IPS-20b (cell line): ENCODE measurements at regions not wholly inside any gene's neighbourhood (a gene's known extent, or its start where the extent isn't known, plus 50 kb on each side); places are given as distances from the start of the nearest gene placed in this dataset.
"Not testable (repeated sequence)": the region's sequence is repeated elsewhere in the genome, so short reads cannot be mapped to it uniquely, and the experiment has no call there.

Experiments used
- H3K27ac ChIP-seq: one replicate; pipeline ENCODE4 v1.5.1; 2013; ENCODE audit warnings: low read length
- H3K27me3 ChIP-seq: 2 replicates; pipeline ENCODE4 v1.6.1; 2013; ENCODE audit warnings: mild to moderate bottlenecking, low read length, inconsistent platforms; ENCODE audit not compliant: insufficient read depth
- H3K36me3 ChIP-seq: 2 replicates; pipeline ENCODE4 v1.6.1; 2013; ENCODE audit warnings: low read depth, mild to moderate bottlenecking, inconsistent platforms, low read length, moderate library complexity; ENCODE audit not compliant: insufficient read depth
- H3K4me1 ChIP-seq: 2 replicates; pipeline ENCODE4 v1.6.1; 2013; ENCODE audit warnings: mild to moderate bottlenecking, control low read depth, inconsistent platforms, low read length, moderate library complexity; ENCODE audit not compliant: insufficient read depth
- H3K4me3 ChIP-seq: 2 replicates; pipeline ENCODE4 v1.5.1; 2013; ENCODE audit warnings: mild to moderate bottlenecking, low read length, inconsistent platforms
- H3K9ac ChIP-seq: 2 replicates; pipeline ENCODE4 v1.6.1; 2013; ENCODE audit warnings: low read depth, mild to moderate bottlenecking, inconsistent platforms, low read length, moderate library complexity
- H3K9me3 ChIP-seq: 2 replicates; pipeline ENCODE4 v1.6.1; 2013; ENCODE audit warnings: mild to moderate bottlenecking, low read depth, low read length, inconsistent platforms; ENCODE audit not compliant: insufficient read depth

DNA sequence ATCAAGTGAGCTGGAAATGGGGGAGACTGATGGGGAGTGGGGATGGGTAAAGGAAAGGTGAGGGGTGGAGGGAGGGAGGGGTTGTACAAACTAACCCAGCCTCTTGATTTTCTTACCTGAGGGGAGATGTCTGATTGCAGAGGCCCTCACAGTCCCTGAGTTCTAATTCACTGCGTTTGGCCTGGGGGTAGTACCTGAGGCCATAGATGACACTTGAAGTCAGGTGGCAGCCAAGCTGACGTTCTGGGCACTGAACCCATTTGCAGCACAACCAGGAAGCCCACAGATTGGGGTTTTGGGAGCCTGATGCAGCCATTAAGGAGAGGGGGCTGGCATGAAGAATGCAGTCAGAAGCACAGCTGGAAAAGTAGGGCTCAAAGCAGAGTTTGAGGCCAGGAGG, 153.8 kb upstream of the DTNBP1 start:
- no peak overlapping the region for H3K4me3 ChIP-seq

DNA sequence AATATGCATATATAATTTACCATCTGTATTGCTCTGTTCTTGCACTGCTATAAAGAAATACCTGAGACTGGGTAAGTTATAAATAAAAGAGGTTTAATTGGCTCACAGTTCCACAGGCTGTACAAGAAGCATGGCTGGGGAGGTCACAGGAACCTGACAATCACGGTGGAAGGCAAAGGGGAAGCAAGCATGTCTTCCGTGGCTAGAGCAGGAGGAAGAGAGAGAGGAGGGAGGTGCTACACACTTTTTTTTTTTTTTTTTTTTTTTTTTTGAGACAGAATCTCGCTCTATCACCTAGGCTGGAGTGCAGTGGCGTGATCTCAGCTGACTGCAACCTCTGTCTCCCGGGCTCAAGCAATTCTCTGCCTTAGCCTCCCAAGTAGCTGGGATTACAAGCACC, 150.9 kb upstream of the DTNBP1 start:
- H3K4me1 ChIP-seq, H3K4me3 ChIP-seq, H3K9me3 ChIP-seq, H3K9ac ChIP-seq, H3K36me3 ChIP-seq, H3K27me3 ChIP-seq, H3K27ac ChIP-seq: not testable (repeated sequence)

More for the DNA sequence above, 153.8 kb upstream of the DTNBP1 start:
- H3K9me3 ChIP-seq = no peaks in the 10 kb centered on the region
- H3K36me3 ChIP-seq = no peaks in the 10 kb centered on the region
- H3K27ac ChIP-seq = no peak overlapping the region
- H3K27me3 ChIP-seq = no peaks in the 10 kb centered on the region
- H3K9ac ChIP-seq = no peak overlapping the region
- H3K4me1 ChIP-seq = peaks cover 9% of the 10 kb centered on the region; the same call in 1 of the 2 replicates

GRCh38 chr6:15811107-15811506, 148.3 kb upstream of the DTNBP1 start:
- Histone ChIP-seq H3K27ac (no peak overlapping the region), H3K4me1 (peaks cover 4% of the 10 kb centered on the region; the same call in 1 of the 2 replicates), H3K36me3 (no peaks in the 10 kb centered on the region), H3K9ac (no peak overlapping the region), H3K27me3 (no peaks in the 10 kb centered on the region), H3K4me3 (no peak overlapping the region), H3K9me3 (no peaks in the 10 kb centered on the region)

DNA sequence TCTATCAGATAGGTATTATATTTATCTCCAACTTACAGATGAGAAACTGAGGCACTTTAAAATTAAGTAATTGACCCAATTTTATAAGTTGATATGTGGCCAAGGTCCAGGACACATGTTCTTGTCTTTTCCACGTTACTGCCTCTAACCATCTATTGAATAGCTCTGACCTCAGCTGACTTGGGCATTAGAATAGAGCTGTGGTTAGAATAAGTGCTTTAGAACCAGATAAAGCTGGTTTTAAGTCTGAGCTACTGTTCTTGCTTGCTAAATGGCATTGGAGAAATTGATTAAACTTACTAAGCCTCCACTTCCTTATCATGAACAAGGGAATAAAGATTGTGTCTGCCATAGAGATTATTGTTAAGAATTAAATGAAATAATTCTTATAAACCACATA, 147.8 kb upstream of the DTNBP1 start:
- Histone ChIP-seq H3K27me3 (no peaks in the 10 kb centered on the region), H3K9ac (no peak overlapping the region)

DNA sequence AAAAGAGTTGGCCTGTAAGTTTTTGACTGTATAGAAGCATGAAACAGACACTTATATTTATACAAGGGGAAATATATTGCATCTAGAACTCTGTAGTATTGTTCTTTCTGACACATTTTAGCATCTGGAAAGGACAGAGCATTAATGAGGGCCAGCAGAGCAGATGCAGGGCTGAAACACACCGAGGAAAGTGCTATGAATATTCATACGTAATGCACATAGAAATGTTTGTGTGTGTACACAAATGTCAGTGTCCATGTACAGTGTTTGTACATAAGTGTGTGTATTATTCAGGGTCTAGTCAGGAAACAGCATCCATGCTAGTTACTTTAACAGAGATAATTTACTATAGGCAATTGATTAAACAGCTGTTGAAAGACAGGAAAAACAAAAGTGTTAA, 146.5 kb upstream of the DTNBP1 start:
- no peaks in the 10 kb centered on the region for H3K36me3 ChIP-seq
- no peaks in the 10 kb centered on the region; the same call in 1 of the 2 replicates for H3K4me1 ChIP-seq

More for the DNA sequence above, 147.8 kb upstream of the DTNBP1 start:
- Histone ChIP-seq H3K9me3 (no peaks in the 10 kb centered on the region), H3K4me3 (no peak overlapping the region), H3K4me1 (peaks cover 2% of the 10 kb centered on the region; the same call in 1 of the 2 replicates), H3K36me3 (no peaks in the 10 kb centered on the region), H3K27ac (no peak overlapping the region)

GRCh38 chr6:15804164-15805154, 141.6 kb upstream of the DTNBP1 start:
- no peaks in the 10 kb centered on the region for H3K27me3 ChIP-seq
- H3K27ac ChIP-seq = no peak overlapping the region
- no peaks in the 10 kb centered on the region for H3K9me3 ChIP-seq
- H3K9ac ChIP-seq = no peak overlapping the region
- no peaks in the 10 kb centered on the region for H3K36me3 ChIP-seq
- H3K4me3 ChIP-seq = no peak overlapping the region
- peaks cover 4% of the 10 kb centered on the region; the same call in 1 of the 2 replicates for H3K4me1 ChIP-seq

More for the DNA sequence above, 146.5 kb upstream of the DTNBP1 start:
- Histone ChIP-seq H3K4me3 (no peak overlapping the region), H3K9me3 (no peaks in the 10 kb centered on the region), H3K9ac (no peak overlapping the region), H3K27me3 (no peaks in the 10 kb centered on the region), H3K27ac (no peak overlapping the region)

DNA sequence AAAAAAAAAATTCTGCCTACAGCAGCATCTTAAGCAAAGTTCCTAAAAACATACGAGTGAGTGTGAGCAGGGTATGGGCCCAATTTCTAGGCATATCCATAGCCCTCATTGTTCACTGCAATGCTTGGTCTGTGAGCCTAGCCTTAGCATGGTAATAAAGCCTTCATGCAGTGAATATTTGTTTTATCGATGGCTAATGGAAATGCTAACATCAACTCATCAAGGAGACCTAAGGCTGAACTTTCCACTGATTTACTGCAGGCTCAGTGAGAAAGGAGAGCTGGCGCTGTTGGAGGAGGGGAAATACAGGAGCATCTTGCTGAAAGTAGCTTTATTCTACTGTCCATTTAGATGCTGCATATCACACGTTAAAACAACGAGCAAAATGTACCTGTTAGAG, 139.6 kb upstream of the DTNBP1 start:
- Histone ChIP-seq H3K9me3 (peaks cover 8% of the 10 kb centered on the region; the same call in 1 of the 2 replicates), H3K27ac (no peak overlapping the region), H3K27me3 (no peaks in the 10 kb centered on the region), H3K4me1 (peaks cover 4% of the 10 kb centered on the region; the same call in 1 of the 2 replicates), H3K4me3 (no peak overlapping the region), H3K9ac (no peak overlapping the region), H3K36me3 (no peaks in the 10 kb centered on the region)

DNA sequence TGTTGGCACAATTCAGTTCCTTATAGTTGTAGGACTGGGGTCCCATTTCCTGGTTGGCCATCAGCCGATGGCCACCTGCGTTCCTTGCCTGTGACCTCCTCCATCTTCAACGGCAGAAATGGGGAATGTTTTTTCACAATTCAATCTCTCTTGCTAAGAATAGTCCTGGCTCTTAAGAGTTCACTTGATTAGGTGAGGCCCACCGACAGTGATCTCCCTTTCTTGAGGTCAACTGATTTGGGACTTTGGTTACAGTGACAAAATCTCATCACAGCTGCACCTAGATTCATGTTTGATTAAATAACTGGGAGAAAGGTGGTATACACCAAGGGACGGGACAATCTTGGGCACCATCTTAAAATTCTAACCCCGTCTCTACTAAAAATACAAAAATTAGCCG, 139.1 kb upstream of the DTNBP1 start:
- H3K4me3 ChIP-seq = no peak overlapping the region
- H3K9me3 ChIP-seq = peaks cover 8% of the 10 kb centered on the region; the same call in 1 of the 2 replicates
- no peaks in the 10 kb centered on the region for H3K36me3 ChIP-seq
- no peak overlapping the region for H3K9ac ChIP-seq
- peaks cover 4% of the 10 kb centered on the region; the same call in 1 of the 2 replicates for H3K4me1 ChIP-seq
- no peaks in the 10 kb centered on the region for H3K27me3 ChIP-seq
- no peak overlapping the region for H3K27ac ChIP-seq

DNA sequence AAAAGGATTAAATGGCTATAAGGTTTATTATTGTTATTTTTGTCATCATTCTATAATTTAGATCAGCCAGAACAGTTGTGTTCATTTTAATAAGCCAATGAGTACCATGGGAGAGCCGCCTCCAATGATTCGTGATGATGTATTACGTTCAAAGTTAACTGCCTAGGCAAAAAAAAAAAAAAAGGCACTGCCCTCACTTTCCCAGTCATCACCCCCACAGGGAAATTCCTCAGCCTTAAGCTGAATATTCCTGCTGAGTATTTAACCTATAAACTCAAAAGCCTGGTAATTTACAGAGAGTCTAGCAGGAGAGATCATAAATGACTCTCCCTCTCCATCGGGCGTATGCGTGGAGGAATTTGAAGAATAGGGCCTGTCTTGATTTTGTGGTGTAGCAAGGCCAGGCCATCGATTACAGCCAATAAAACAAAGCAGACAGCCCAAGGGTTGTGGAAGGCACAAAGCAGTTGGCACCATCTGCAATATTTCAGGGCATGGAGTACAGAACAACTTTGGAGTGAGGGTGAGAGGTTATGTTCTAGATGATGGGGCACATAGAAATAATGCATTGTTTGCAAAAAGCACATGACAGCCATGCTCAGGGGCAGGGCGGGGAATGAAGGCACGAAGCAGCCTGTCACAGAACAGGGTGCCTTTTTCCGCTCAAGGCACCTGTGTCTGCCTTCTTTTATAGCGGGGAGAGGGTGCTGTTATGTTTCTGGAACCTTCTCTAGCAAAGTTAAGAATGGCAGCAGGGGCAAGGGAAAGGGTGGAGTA, 138.2 kb upstream of the DTNBP1 start:
- no peak overlapping the region for H3K9ac ChIP-seq
- H3K27me3 ChIP-seq = no peaks in the 10 kb centered on the region
- peaks cover 4% of the 10 kb centered on the region; the same call in 1 of the 2 replicates for H3K4me1 ChIP-seq
- no peak overlapping the region for H3K4me3 ChIP-seq
- H3K27ac ChIP-seq = no peak overlapping the region
- peaks cover 8% of the 10 kb centered on the region; the same call in 1 of the 2 replicates for H3K9me3 ChIP-seq
- H3K36me3 ChIP-seq = no peaks in the 10 kb centered on the region

GRCh38 chr6:15798533-15799255, 135.9 kb upstream of the DTNBP1 start:
- H3K27ac ChIP-seq = no peak overlapping the region
- H3K27me3 ChIP-seq = no peaks in the 10 kb centered on the region
- no peaks in the 10 kb centered on the region for H3K36me3 ChIP-seq
- no peak overlapping the region for H3K9ac ChIP-seq
- H3K4me3 ChIP-seq = no peak overlapping the region
- H3K9me3 ChIP-seq = peaks cover 8% of the 10 kb centered on the region; the same call in 1 of the 2 replicates
- peaks cover 4% of the 10 kb centered on the region; the same call in 1 of the 2 replicates for H3K4me1 ChIP-seq

DNA sequence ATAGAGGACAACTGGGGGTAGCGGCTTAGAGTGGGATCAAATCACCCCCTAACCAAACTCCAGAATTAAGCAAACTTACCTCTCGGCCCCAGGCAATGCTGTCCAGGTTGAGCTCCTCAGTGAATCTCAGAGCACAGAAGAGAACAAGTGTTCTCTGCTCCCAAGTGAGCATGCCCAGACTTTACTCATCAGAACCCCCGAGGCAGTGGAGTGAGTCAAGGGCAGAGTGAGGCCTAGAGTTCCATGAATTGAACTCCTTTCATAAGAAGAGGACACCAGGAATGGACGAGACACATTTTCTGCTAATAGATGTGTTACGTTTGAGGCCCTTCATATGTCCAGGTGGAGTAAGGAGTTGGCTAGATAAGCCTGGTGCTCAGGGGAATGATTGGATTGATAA, 134.0 kb upstream of the DTNBP1 start:
- Histone ChIP-seq H3K27ac (no peak overlapping the region), H3K4me1 (peaks cover 4% of the 10 kb centered on the region; the same call in 1 of the 2 replicates), H3K4me3 (no peak overlapping the region), H3K9me3 (peaks cover 8% of the 10 kb centered on the region; the same call in 1 of the 2 replicates), H3K36me3 (no peaks in the 10 kb centered on the region), H3K27me3 (no peaks in the 10 kb centered on the region), H3K9ac (no peak overlapping the region)
